ENCODE measurements at regions not wholly inside any gene's neighbourhood (a gene's known extent, or its start where the extent isn't known, plus 50 kb on each side); places are given as distances from the start of the nearest gene placed in this dataset.

DNA sequence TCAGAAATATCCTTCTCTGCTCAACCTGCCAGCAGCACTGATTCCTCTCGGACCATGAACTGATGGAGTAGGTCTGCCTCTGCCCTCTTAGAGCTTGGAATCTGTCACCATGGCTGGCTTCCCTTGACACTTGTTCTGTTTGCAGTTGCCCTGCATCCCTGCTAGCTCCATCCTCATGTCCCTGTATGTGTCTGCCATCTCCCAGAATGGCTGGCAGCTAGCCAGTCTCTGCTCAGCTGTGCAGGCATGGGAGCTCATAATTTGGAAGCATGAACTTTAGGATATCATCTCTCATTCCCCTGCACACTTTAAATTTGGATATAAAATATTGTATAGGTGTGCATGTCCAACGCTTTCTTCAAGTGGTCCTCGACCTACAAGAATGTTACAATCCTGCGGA is 95.4 kb downstream of the C1orf94 start:
- ChIA-PET POLR2A (no interaction called here), CTCF (interaction anchor here (0.6 to 0.9 kb wide), 2 partner anchors 99 to 152 kb away, joined by 3 to 5 read pairs; no protein-coding TSS in a partner anchor)
- Histone ChIP-seq H3K4me1 (ENCODE audit: control insufficient read depth, insufficient read depth, low read length) (peaks cover 6% of the 10 kb centered on the region; the same call in 1 of the 2 replicates), H3K36me3 (ENCODE audit: control insufficient read depth in 2 of 2, insufficient read depth in 1 of 2, low read length in 2 of 2) (no peaks in the 10 kb centered on the region), H3K9me3 (ENCODE audit: control insufficient read depth, insufficient read depth, low read depth, low read length) (no peaks in the 10 kb centered on the region), H3K27ac (ENCODE audit: extremely low read depth, low read depth, low read length) (no peak overlapping the region), H3K4me3 (ENCODE audit: low read depth, low read length) (no peak overlapping the region)
- TF ChIP-seq ZSCAN16 (tag by site-specific recombination; IDR thresholded peaks at IDR 0.05) (no peak), ZNF184 (tag by site-specific recombination; IDR thresholded peaks at IDR 0.05) (no peak), SETDB1 (IDR thresholded peaks at IDR 0.05; ENCODE audit: insufficient read length, low read length) (no peak), ZNF76 (tag by site-specific recombination; IDR thresholded peaks at IDR 0.05; ENCODE audit: borderline replicate concordance, low read depth) (no peak), SALL2 (tag by site-specific recombination; IDR thresholded peaks at IDR 0.05; ENCODE audit: borderline replicate concordance) (no peak), BCL11B (tag by site-specific recombination; IDR thresholded peaks at IDR 0.05; ENCODE audit: low read depth) (no peak), ZSCAN23 (tag by site-specific recombination; IDR thresholded peaks at IDR 0.05) (no peak), MYNN (tag by site-specific recombination; IDR thresholded peaks at IDR 0.05; ENCODE audit: borderline replicate concordance) (no peak), ZNF211 (tag by site-specific recombination; IDR thresholded peaks at IDR 0.05; ENCODE audit: low read depth) (no peak), ZNF670 (tag by site-specific recombination; IDR thresholded peaks at IDR 0.05; ENCODE audit: low read depth) (no peak), GLIS1 (tag by site-specific recombination; IDR thresholded peaks at IDR 0.05) (no peak), ZNF155 (tag by site-specific recombination; IDR thresholded peaks at IDR 0.05) (no peak), ZFP37 (tag by site-specific recombination; IDR thresholded peaks at IDR 0.05) (no peak), KLF1 (tag by site-specific recombination; IDR thresholded peaks at IDR 0.05) (no peak), ZNF777 (tag by site-specific recombination; IDR thresholded peaks at IDR 0.05; ENCODE audit: borderline replicate concordance) (no peak), ZNF658 (tag by site-specific recombination; IDR thresholded peaks at IDR 0.05) (no peak), ZBTB48 (tag by site-specific recombination; IDR thresholded peaks at IDR 0.05) (no peak), KLF7 (tag by site-specific recombination; IDR thresholded peaks at IDR 0.05; ENCODE audit: borderline replicate concordance) (no peak), ZNF138 (tag by site-specific recombination; IDR thresholded peaks at IDR 0.05; ENCODE audit: borderline replicate concordance) (no peak)
- TF ChIP-seq, protein P1, sequence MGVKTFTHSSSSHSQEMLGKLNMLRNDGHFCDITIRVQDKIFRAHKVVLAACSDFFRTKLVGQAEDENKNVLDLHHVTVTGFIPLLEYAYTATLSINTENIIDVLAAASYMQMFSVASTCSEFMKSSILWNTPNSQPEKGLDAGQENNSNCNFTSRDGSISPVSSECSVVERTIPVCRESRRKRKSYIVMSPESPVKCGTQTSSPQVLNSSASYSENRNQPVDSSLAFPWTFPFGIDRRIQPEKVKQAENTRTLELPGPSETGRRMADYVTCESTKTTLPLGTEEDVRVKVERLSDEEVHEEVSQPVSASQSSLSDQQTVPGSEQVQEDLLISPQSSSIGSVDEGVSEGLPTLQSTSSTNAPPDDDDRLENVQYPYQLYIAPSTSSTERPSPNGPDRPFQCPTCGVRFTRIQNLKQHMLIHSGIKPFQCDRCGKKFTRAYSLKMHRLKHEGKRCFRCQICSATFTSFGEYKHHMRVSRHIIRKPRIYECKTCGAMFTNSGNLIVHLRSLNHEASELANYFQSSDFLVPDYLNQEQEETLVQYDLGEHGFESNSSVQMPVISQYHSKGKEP (tag by site-specific recombination; IDR thresholded peaks at IDR 0.05): no peak

DNA sequence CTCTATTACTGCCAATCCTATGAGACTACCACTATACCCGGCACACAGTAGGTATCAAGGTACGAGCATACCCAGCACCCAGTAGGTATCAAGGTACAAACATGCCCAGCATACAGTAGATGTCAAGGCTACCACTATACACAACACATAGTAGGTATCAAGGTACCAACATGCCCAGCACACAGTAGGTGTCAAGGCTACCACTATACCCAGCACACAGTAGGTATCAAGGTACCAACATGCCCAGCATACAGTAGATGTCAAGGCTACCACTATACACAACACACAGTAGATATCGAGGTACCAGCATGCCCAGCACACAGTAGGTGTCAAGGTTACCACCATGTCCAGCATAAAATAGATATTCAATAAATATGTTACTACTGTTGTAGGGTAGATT is 98.4 kb downstream of the C1orf94 start:
- TF ChIP-seq ZNF777 (tag by site-specific recombination; IDR thresholded peaks at IDR 0.05; ENCODE audit: borderline replicate concordance) (no peak), ZBTB7A (tag by site-specific recombination; IDR thresholded peaks at IDR 0.05; ENCODE audit: low read depth) (no peak), ZNF211 (tag by site-specific recombination; IDR thresholded peaks at IDR 0.05; ENCODE audit: low read depth) (no peak), ZNF391 (tag by site-specific recombination; IDR thresholded peaks at IDR 0.05; ENCODE audit: borderline replicate concordance, low read depth) (no peak), ZSCAN30 (tag by site-specific recombination; IDR thresholded peaks at IDR 0.05) (no peak), ZNF558 (tag by site-specific recombination; IDR thresholded peaks at IDR 0.05) (no peak), SP3 (tag by site-specific recombination; IDR thresholded peaks at IDR 0.05) (no peak), GFI1B (tag by site-specific recombination; IDR thresholded peaks at IDR 0.05) (no peak)
- TF ChIP-seq, protein P2, sequence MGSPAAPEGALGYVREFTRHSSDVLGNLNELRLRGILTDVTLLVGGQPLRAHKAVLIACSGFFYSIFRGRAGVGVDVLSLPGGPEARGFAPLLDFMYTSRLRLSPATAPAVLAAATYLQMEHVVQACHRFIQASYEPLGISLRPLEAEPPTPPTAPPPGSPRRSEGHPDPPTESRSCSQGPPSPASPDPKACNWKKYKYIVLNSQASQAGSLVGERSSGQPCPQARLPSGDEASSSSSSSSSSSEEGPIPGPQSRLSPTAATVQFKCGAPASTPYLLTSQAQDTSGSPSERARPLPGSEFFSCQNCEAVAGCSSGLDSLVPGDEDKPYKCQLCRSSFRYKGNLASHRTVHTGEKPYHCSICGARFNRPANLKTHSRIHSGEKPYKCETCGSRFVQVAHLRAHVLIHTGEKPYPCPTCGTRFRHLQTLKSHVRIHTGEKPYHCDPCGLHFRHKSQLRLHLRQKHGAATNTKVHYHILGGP (tag by site-specific recombination; IDR thresholded peaks at IDR 0.05): no peak
- TF ChIP-seq, protein P3, sequence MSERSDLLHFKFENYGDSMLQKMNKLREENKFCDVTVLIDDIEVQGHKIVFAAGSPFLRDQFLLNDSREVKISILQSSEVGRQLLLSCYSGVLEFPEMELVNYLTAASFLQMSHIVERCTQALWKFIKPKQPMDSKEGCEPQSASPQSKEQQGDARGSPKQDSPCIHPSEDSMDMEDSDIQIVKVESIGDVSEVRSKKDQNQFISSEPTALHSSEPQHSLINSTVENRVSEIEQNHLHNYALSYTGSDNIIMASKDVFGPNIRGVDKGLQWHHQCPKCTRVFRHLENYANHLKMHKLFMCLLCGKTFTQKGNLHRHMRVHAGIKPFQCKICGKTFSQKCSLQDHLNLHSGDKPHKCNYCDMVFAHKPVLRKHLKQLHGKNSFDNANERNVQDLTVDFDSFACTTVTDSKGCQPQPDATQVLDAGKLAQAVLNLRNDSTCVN (tag by site-specific recombination; optimal IDR thresholded peaks at IDR 0.05): no peak
- TF ChIP-seq, protein P4, sequence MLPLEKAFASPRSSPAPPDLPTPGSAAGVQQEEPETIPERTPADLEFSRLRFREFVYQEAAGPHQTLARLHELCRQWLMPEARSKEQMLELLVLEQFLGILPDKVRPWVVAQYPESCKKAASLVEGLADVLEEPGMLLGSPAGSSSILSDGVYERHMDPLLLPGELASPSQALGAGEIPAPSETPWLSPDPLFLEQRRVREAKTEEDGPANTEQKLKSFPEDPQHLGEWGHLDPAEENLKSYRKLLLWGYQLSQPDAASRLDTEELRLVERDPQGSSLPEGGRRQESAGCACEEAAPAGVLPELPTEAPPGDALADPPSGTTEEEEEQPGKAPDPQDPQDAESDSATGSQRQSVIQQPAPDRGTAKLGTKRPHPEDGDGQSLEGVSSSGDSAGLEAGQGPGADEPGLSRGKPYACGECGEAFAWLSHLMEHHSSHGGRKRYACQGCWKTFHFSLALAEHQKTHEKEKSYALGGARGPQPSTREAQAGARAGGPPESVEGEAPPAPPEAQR (tag by site-specific recombination; IDR thresholded peaks at IDR 0.05): no peak
- Histone ChIP-seq H3K9me3 (ENCODE audit: control insufficient read depth, insufficient read depth, low read depth, low read length) (no peaks in the 10 kb centered on the region), H3K27ac (ENCODE audit: extremely low read depth, low read depth, low read length) (no peak overlapping the region), H3K4me1 (ENCODE audit: control insufficient read depth, insufficient read depth, low read length) (no peaks in the 10 kb centered on the region), H3K36me3 (ENCODE audit: control insufficient read depth in 2 of 2, insufficient read depth in 1 of 2, low read length in 2 of 2) (no peaks in the 10 kb centered on the region), H3K4me3 (ENCODE audit: low read depth, low read length) (no peak overlapping the region)
- CTCF ChIA-PET: no interaction called here
- POLR2A ChIA-PET: no interaction called here
